ENCODE measurements at regions not wholly inside any gene's neighbourhood (a gene's known extent, or its start where the extent isn't known, plus 50 kb on each side); places are given as distances from the start of the nearest gene placed in this dataset.

DNA sequence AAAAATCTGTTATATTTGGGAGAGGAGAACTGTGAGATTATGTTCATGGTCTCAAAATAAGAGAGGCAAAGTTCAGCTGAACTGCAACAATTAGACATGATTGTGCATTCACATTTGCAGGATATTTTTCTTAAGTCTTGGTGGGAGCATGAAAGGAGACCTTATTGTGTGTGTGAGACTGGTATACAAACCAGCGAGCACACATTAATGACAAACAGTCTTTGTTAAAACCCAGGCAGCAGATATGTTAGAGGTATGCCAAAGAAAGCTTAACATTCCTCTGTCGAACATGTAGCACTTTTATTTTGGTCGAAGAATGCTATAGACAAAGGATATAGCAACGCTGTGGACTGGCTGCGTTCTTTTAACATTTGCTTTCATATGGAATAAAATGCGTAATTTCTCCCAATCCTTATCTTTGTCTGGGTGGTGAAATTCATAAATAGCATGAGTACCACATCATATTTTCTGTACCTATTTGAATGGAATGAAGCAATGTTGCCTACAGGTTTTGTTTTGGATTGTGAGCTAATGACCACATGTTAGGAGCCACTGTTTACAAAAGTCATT lies 88.4 kb downstream of the ICOS start:
- DNase-seq, result no peak
- no peak for TF ChIP-seq EP300 (IDR thresholded peaks at IDR 0.05)
- TF ChIP-seq POLR2A (IDR thresholded peaks at IDR 0.05), result no peak
- TF ChIP-seq, protein P1, sequence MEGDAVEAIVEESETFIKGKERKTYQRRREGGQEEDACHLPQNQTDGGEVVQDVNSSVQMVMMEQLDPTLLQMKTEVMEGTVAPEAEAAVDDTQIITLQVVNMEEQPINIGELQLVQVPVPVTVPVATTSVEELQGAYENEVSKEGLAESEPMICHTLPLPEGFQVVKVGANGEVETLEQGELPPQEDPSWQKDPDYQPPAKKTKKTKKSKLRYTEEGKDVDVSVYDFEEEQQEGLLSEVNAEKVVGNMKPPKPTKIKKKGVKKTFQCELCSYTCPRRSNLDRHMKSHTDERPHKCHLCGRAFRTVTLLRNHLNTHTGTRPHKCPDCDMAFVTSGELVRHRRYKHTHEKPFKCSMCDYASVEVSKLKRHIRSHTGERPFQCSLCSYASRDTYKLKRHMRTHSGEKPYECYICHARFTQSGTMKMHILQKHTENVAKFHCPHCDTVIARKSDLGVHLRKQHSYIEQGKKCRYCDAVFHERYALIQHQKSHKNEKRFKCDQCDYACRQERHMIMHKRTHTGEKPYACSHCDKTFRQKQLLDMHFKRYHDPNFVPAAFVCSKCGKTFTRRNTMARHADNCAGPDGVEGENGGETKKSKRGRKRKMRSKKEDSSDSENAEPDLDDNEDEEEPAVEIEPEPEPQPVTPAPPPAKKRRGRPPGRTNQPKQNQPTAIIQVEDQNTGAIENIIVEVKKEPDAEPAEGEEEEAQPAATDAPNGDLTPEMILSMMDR (IDR thresholded peaks at IDR 0.05), result no peak
- no peak for TF ChIP-seq POLR2AphosphoS5 (IDR thresholded peaks at IDR 0.05)
- Histone ChIP-seq H3K4me3 (no peak overlapping the region), H3K27ac (no peak overlapping the region), H3K27me3 (no peaks in the 10 kb centered on the region), H3K36me3 (no peaks in the 10 kb centered on the region), H3K4me1 (peaks cover 0 to 16% (median 8%) of the 10 kb centered on the region in 4 donors), H3K9me3 (no peaks in the 10 kb centered on the region)
- intact Hi-C loops (cut with DNase I; ENCODE audit: low total_unique reads), result no loop called here
- 48 to 63% (median 54%) methylated on average over 6 of the region's 6 CpGs for WGBS, 5 donors

DNA sequence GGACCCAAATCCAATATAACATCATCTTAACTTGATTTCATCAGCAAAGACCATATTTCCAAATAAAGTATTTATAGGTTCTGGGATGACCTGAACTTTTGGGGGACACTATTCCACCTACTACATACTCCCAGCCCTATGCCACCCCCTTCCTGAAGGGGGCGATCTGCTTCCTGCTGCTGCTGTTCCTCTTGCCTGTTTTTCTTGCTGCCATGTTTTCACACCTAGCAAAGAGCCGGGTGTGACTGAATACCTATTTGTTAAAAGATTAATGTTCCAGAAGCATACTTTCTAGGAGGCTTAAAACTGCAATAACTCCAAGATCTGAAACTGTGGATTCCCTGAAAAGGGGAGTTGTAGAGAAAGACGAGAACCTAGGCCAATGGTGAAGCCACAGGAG lies 89.7 kb downstream of the ICOS start:
- H3K36me3 ChIP-seq, result no peaks in the 10 kb centered on the region
- 81 to 88% (median 86%) methylated on average over 3 of the region's 3 CpGs for WGBS, 5 donors

DNA sequence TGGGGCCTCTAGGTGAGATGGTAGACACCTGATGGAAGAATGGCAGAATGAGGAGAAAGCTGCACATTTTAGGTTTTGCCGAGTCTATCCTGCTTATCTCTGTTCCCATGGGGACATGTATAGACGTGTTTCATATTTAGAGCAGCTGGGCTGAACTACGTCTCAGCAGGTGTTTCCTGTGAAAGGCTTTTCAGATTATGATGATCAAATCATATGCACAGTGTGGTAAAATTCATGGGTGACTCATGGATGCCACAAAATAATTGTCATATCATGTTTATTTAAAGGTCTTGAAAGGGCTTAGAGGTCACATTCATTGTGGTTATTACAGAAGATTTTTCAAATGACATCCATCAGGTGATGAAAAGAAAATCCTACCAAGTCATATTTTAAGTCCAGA lies 90.5 kb downstream of the ICOS start:
- H3K4me1 ChIP-seq, result peaks cover 0 to 32% (median 18%) of the 10 kb centered on the region in 4 donors
- WGBS, 5 donors, result 53 to 84% (median 54%) methylated on average over 3 of the region's 3 CpGs
- no peak overlapping the region for H3K27ac ChIP-seq
- intact Hi-C loops (cut with DNase I; ENCODE audit: low total_unique reads), result no loop called here
- H3K27me3 ChIP-seq, result no peaks in the 10 kb centered on the region
- no peaks in the 10 kb centered on the region for H3K36me3 ChIP-seq
- TF ChIP-seq, protein P1 (IDR thresholded peaks at IDR 0.05), result no peak
- TF ChIP-seq POLR2AphosphoS5 (IDR thresholded peaks at IDR 0.05), result no peak
- TF ChIP-seq EP300 (IDR thresholded peaks at IDR 0.05), result no peak
- TF ChIP-seq POLR2A (IDR thresholded peaks at IDR 0.05), result no peak
- no peak overlapping the region for H3K4me3 ChIP-seq
- no peaks in the 10 kb centered on the region for H3K9me3 ChIP-seq
- peak in 1 of 2 donors; percentile 38 for DNase-seq

More for the DNA sequence above, 89.7 kb downstream of the ICOS start:
- intact Hi-C loops (cut with DNase I; ENCODE audit: low total_unique reads), result no loop called here
- Histone ChIP-seq H3K27ac (no peak overlapping the region), H3K27me3 (no peaks in the 10 kb centered on the region), H3K4me1 (peaks cover 0 to 28% (median 14%) of the 10 kb centered on the region in 4 donors), H3K4me3 (no peak overlapping the region), H3K9me3 (no peaks in the 10 kb centered on the region)
- TF ChIP-seq, protein P1 (IDR thresholded peaks at IDR 0.05), result no peak
- TF ChIP-seq EP300 (IDR thresholded peaks at IDR 0.05), result no peak
- TF ChIP-seq POLR2A (IDR thresholded peaks at IDR 0.05), result no peak
- no peak for TF ChIP-seq POLR2AphosphoS5 (IDR thresholded peaks at IDR 0.05)
- no peak for DNase-seq

DNA sequence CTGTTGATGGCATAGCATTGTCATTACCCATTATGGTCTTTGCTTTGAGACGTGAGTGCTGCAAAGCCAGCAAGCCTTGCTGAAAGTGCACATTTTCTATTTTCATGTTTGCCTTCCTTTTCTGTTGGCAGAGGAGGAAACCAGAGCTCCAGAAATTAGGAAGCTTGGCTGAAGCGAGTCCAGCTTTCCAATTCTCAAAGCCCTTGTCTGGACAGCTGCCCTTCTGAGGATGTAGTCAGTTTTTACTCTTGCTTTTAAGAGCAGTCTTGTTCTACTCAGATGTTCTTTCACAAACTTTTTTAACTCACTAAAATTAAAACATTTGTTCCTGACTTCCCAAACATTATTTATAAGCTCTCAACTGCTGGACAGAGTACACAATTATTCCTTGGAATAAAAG lies 93.8 kb downstream of the ICOS start:
- Histone ChIP-seq H3K4me1 (peaks cover 0 to 23% (median 8%) of the 10 kb centered on the region in 4 donors), H3K9me3 (no peaks in the 10 kb centered on the region), H3K36me3 (no peaks in the 10 kb centered on the region), H3K4me3 (no peak overlapping the region), H3K27ac (no peak overlapping the region), H3K27me3 (no peaks in the 10 kb centered on the region)
- 12 to 46% (median 30%) methylated on average over 2 of the region's 2 CpGs for WGBS, 5 donors
- intact Hi-C loops (cut with DNase I; ENCODE audit: low total_unique reads), result no loop called here
- no peak for TF ChIP-seq EP300 (IDR thresholded peaks at IDR 0.05)
- no peak for TF ChIP-seq POLR2AphosphoS5 (IDR thresholded peaks at IDR 0.05)
- peak in 1 of 2 donors; percentile 53 for DNase-seq

DNA sequence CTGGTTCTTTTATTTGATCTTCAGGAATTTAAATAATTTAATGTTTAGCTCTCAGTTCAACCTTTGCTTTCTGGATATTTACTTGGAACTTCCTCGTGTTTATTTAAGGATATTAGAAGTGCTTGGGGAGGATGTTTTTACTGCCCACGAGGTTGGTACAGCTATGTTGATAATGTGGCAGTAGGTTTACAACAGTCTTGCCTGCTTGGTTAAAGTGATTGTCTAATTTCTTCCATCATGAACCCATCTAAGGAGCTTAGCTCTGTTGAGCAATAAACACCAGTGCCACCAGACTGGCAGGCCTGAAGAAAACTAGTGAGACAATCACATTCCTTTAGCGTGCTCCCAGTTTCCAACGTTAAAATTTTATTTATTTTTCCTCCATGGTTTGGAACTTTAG lies 94.5 kb downstream of the ICOS start:
- Histone ChIP-seq H3K27ac (no peak overlapping the region), H3K4me1 (peaks cover 0 to 23% (median 8%) of the 10 kb centered on the region in 4 donors), H3K27me3 (no peaks in the 10 kb centered on the region), H3K36me3 (no peaks in the 10 kb centered on the region), H3K9me3 (no peaks in the 10 kb centered on the region), H3K4me3 (no peak overlapping the region)
- intact Hi-C loops (cut with DNase I; ENCODE audit: low total_unique reads), result no loop called here
- TF ChIP-seq POLR2A (IDR thresholded peaks at IDR 0.05) (no peak), EP300 (IDR thresholded peaks at IDR 0.05) (no peak), POLR2AphosphoS5 (IDR thresholded peaks at IDR 0.05) (no peak)
- TF ChIP-seq, protein P1 (IDR thresholded peaks at IDR 0.05), result no peak
- DNase-seq, result no peak
- WGBS, 5 donors, result 12 to 33% (median 17%) methylated on average over 4 of the region's 4 CpGs

All from stomach (tissue), 8 donors.